Mononuclear cell (primary cell): ENCODE measurements at regions not wholly inside any gene's neighbourhood (a gene's known extent, or its start where the extent isn't known, plus 50 kb on each side); places are given as distances from the start of the nearest gene placed in this dataset.

Experiments
- H3K27me3 ChIP-seq: 2 replicates; pipeline ENCODE4 v1.6.0; 2011; ENCODE audit warnings: low read length, control low read depth; ENCODE audit not compliant: insufficient read depth
- H3K4me1 ChIP-seq: 2 replicates; pipeline ENCODE4 v1.5.1; 2011; ENCODE audit warnings: mild to moderate bottlenecking, low read length, control low read depth; ENCODE audit not compliant: insufficient read depth
- H3K4me3 ChIP-seq: 2 replicates; pipeline ENCODE4 v1.5.1; 2011; ENCODE audit warnings: mild to moderate bottlenecking, low read length, moderate library complexity
- H3K9me3 ChIP-seq: 2 replicates; pipeline ENCODE4 v1.5.1; 2011; ENCODE audit warnings: low read depth, mild to moderate bottlenecking, control low read depth, low read length

GRCh38 chrX:13094828-13095341 lies 50.5 kb upstream of the FAM9C start:
- peaks cover 49% of the 10 kb centered on the region for H3K4me1 ChIP-seq
- no peaks in the 10 kb centered on the region for H3K9me3 ChIP-seq
- H3K27me3 ChIP-seq: no peaks in the 10 kb centered on the region
- H3K4me3 ChIP-seq: no peak overlapping the region

- Histone ChIP-seq H3K27me3 (no peaks in the 10 kb centered on the region), H3K4me3 (no peak overlapping the region), H3K9me3 (no peaks in the 10 kb centered on the region), H3K4me1 (peaks cover 54% of the 10 kb centered on the region)
Measured at GRCh38 chrX:13094374-13094773, 50.0 kb upstream of the FAM9C start.
